Gastroesophageal sphincter (tissue), 3 donors: ENCODE measurements at regions not wholly inside any gene's neighbourhood (a gene's known extent, or its start where the extent isn't known, plus 50 kb on each side); places are given as distances from the start of the nearest gene placed in this dataset.

ENCODE experiments used
- CTCF ChIP-seq, 4 experiments: fragments of 200-600 bp in 2 of 4; fragments of 450-650 bp in 2 of 4; sonication (generic) in 1 of 4; IDR thresholded peaks; one replicate each; pipeline ENCODE4 v1.5.1; 2017 to 2019; ENCODE audit warnings: antibody characterized with exemption in 4 of 4, mild to moderate bottlenecking in 2 of 4, moderate library complexity in 2 of 4
- EP300 ChIP-seq: sonication (generic); formaldehyde crosslinking; IDR thresholded peaks from one replicate; pipeline ENCODE4 v1.6.1; 2017; ENCODE audit warnings: antibody characterized with exemption, mild to moderate bottlenecking
- POLR2AphosphoS5 ChIP-seq: sonication (generic); formaldehyde crosslinking; IDR thresholded peaks from one replicate; pipeline ENCODE4 v1.6.1; 2017; ENCODE audit warnings: antibody characterized with exemption

DNA sequence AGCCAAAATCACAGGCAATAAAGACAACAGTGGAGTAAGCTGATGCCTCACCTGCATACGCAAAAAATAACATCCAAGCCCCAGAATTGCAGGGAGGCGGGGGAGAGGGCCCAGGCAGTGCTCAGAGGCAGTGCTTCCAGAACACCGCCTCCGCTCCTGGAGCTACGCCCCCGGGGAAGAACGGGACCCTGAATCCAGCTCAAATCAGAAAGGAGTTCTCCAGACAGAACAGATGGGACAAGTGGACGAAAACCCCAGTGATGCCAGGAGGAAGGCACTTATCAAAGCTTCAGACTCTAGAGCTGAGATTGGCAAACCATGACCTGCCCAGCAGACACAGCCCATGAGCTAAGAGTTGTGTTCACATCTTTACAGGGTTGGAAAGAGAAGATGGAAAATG lies 683.9 kb downstream of the TBC1D22A start:
- TF ChIP-seq CTCF (IDR thresholded peaks at IDR 0.05): no peak
- no peak for TF ChIP-seq EP300
- TF ChIP-seq POLR2AphosphoS5: no peak
